A549 (cell line): ENCODE measurements at regions not wholly inside any gene's neighbourhood (a gene's known extent, or its start where the extent isn't known, plus 50 kb on each side); places are given as distances from the start of the nearest gene placed in this dataset.

Source experiments
- ATAC-seq, 2 experiments: fragments of 200-7000 bp in 1 of 2; fragments of >200 bp in 1 of 2; cut with Nextera tagmentation in 1 of 2; cut with Tn5 transposase in 1 of 2; 3 replicates each; pipeline versions ENCODE4 v1.8.0 to v1.9.1; 2018 to 2020; ENCODE audit warnings: mild to moderate bottlenecking in 1 of 2, moderate library complexity in 1 of 2
- CTCF ChIA-PET: fragments of 300-600 bp; sonication (Branson Sonifier 250); formaldehyde crosslinking; extraction: SDS; loops from one replicate; lab custom pipeline; 2021; ENCODE audit warnings: antibody characterized with exemption, inconsistent platforms; lab: Yijun Ruan, JAX
- POLR2A ChIA-PET: fragments of 350-600 bp; formaldehyde crosslinking; extraction: SDS; loops from one replicate; lab custom pipeline; 2021; ENCODE audit warnings: antibody characterized with exemption, inconsistent platforms; lab: Yijun Ruan, JAX
- DNase-seq, 2 experiments: peaks; one replicate each; pipeline versions ENCODE4 v3.0.0 to v3.0.0-alpha.2; 2011 to 2016; ENCODE audit warnings: low read depth in 1 of 2, low spot score in 1 of 2
- FAIRE-seq: peaks from 2 replicates; lab custom pipeline; 2011; peaks lifted over from hg19 to GRCh38; lab: Jason Lieb, UNC
- H3K27ac ChIP-seq, 2 experiments: fragments of >200 bp; sonication (Bioruptor Twin); formaldehyde crosslinking; 3 replicates each; pipeline ENCODE4 v1.5.1; 2016 to 2017
- H3K4me1 ChIP-seq: fragments of >200 bp; sonication (Bioruptor Twin); formaldehyde crosslinking; 3 replicates; pipeline ENCODE4 v1.6.1; 2016
- H3K4me2 ChIP-seq: fragments of >200 bp; sonication (Bioruptor Twin); formaldehyde crosslinking; 3 replicates; pipeline ENCODE4 v1.6.1; 2016
- H3K4me3 ChIP-seq: fragments of >200 bp; sonication (Bioruptor Twin); formaldehyde crosslinking; 3 replicates; pipeline ENCODE4 v1.5.1; 2016
- H3K9me3 ChIP-seq: fragments of >200 bp; sonication (Bioruptor Twin); formaldehyde crosslinking; 3 replicates; pipeline ENCODE4 v1.6.1; 2016
- ATOH8 ChIP-seq: fragments of 250-450 bp; sonication (Bioruptor Pico); IDR thresholded peaks from 2 replicates; pipeline ENCODE4 v1.5.0; 2020; ENCODE audit warnings: low read depth, mild to moderate bottlenecking, moderate library complexity
- BHLHE40 ChIP-seq: IDR thresholded peaks from 2 replicates; pipeline ENCODE4 v1.6.1; 2012; ENCODE audit warnings: low read depth, low read length, inconsistent platforms
- CBX8 ChIP-seq: fragments of 200-600 bp; sonication (generic); IDR thresholded peaks from 2 replicates; pipeline ENCODE4 v1.6.1; 2016
- CHD2 ChIP-seq: fragments of 150-350 bp; IDR thresholded peaks from 2 replicates; pipeline ENCODE4 v1.6.1; 2014; ENCODE audit warnings: low read length; ENCODE audit not compliant: partially characterized antibody
- CHD4 ChIP-seq: fragments of 200-600 bp; sonication (generic); IDR thresholded peaks from 2 replicates; pipeline ENCODE4 v1.6.1; 2016; ENCODE audit warnings: antibody characterized with exemption, mild to moderate bottlenecking, borderline replicate concordance
- FOSL2 ChIP-seq, 2 experiments: fragments of 450-650 bp in 1 of 2; fragments of >200 bp in 1 of 2; sonication (Bioruptor Twin) in 1 of 2; formaldehyde crosslinking; IDR thresholded peaks; 2 replicates each; pipeline versions ENCODE4 v1.5.0 to v1.6.1; 2016 to 2020; ENCODE audit warnings: mild to moderate bottlenecking in 1 of 2, moderate library complexity in 1 of 2
- FOXS1 ChIP-seq: fragments of 250-450 bp; sonication (Bioruptor Pico); IDR thresholded peaks from 2 replicates; pipeline ENCODE4 v1.5.0; 2020; ENCODE audit warnings: mild to moderate bottlenecking, moderate library complexity
- GATA3 ChIP-seq: IDR thresholded peaks from 2 replicates; pipeline ENCODE4 v1.6.1; 2012; ENCODE audit warnings: borderline replicate concordance
- HEYL ChIP-seq: fragments of 250-450 bp; sonication (Bioruptor Pico); IDR thresholded peaks from 2 replicates; pipeline ENCODE4 v1.8.0; 2021; ENCODE audit warnings: mild to moderate bottlenecking, moderate library complexity
- HOXA7 ChIP-seq: fragments of 250-450 bp; sonication (Bioruptor Pico); IDR thresholded peaks from 2 replicates; pipeline ENCODE4 v1.5.0; 2020; ENCODE audit warnings: mild to moderate bottlenecking, moderate library complexity
- JUN ChIP-seq, 2 experiments: fragments of >200 bp; sonication (Bioruptor Twin); formaldehyde crosslinking; IDR thresholded peaks; 2 replicates in 1 of 2; 3 replicates in 1 of 2; pipeline ENCODE4 v1.6.1; 2016 to 2017
- KDM5A ChIP-seq: fragments of 200-600 bp; sonication (generic); IDR thresholded peaks from 2 replicates; pipeline ENCODE4 v1.6.1; 2016; ENCODE audit warnings: antibody characterized with exemption, mild to moderate bottlenecking
- NPAS2 ChIP-seq: fragments of 250-450 bp; sonication (Bioruptor Pico); IDR thresholded peaks from 2 replicates; pipeline ENCODE4 v1.8.0; 2022; ENCODE audit warnings: mild to moderate bottlenecking, moderate library complexity, borderline replicate concordance
- NR3C1 ChIP-seq: fragments of >200 bp; sonication (Bioruptor Twin); formaldehyde crosslinking; IDR thresholded peaks from 3 replicates; pipeline ENCODE4 v1.6.1; 2017
- POLR2A ChIP-seq: IDR thresholded peaks from 2 replicates; pipeline ENCODE4 v1.6.1; 2012; ENCODE audit warnings: mild to moderate bottlenecking, low read length
- RNF2 ChIP-seq: fragments of 200-600 bp; sonication (generic); IDR thresholded peaks from 2 replicates; pipeline ENCODE4 v1.6.1; 2016; ENCODE audit warnings: low read depth, mild to moderate bottlenecking, antibody characterized with exemption, moderate library complexity, borderline replicate concordance
- TFCP2L1 ChIP-seq: fragments of 250-450 bp; sonication (Bioruptor Pico); IDR thresholded peaks from 2 replicates; pipeline ENCODE4 v1.5.0; 2021; ENCODE audit warnings: mild to moderate bottlenecking
- ZFP36 ChIP-seq: fragments of 450-650 bp; IDR thresholded peaks from 2 replicates; pipeline ENCODE4 v1.6.1; 2014; ENCODE audit warnings: borderline replicate concordance; ENCODE audit not compliant: partially characterized antibody
- ZSCAN20 ChIP-seq: fragments of 250-450 bp; sonication (Bioruptor Pico); IDR thresholded peaks from 2 replicates; pipeline ENCODE4 v1.8.0; 2022; ENCODE audit warnings: mild to moderate bottlenecking, moderate library complexity
- WGBS: methylation state at CpG from one replicate; pipeline ENCODE4 v1.1.6; 2017; ENCODE audit errors: missing lambda C conversion rate; 5-methylcytosine and 5-hydroxymethylcytosine counted together
- TF ChIP-seq, protein P1 (sequence below): fragments of >200 bp; sonication (Bioruptor Twin); formaldehyde crosslinking; IDR thresholded peaks from 3 replicates; pipeline ENCODE4 v1.6.1; 2016
- TF ChIP-seq, protein P2 (sequence below): IDR thresholded peaks from 2 replicates; pipeline ENCODE4 v1.6.1; 2012
- TF ChIP-seq, protein P3 (sequence below): fragments of 150-350 bp; IDR thresholded peaks from 2 replicates; pipeline ENCODE4 v1.6.1; 2014; ENCODE audit warnings: low read depth, mild to moderate bottlenecking, low read length
- TF ChIP-seq, protein P4 (sequence below): fragments of 250-450 bp; sonication (Bioruptor Pico); IDR thresholded peaks from 2 replicates; pipeline ENCODE4 v1.5.0; 2021; ENCODE audit warnings: mild to moderate bottlenecking, moderate library complexity, borderline replicate concordance

DNA sequence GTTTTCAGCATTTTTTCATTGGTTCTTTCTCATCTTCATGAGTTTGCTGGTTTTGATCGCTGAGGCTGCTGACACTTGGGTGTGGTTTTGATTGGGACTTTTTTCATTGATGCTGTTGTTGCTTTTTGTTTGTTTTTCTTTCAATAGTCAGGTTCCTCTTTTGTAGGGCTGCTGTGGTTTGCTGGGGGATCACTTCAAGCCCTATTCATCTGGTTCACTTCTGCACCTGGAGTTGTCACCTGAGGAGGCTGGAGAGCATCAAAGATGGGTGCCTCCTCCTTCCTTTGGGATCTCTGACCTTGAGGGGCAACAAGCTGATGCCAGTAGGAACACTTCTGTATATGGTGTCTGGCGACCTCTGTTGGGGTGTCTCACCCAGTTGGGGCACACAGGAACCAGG lies 1279.9 kb upstream of the TMPRSS15 start:
- no peak for FAIRE-seq

GRCh38 chr21:19684328-19684727 lies 1280.7 kb upstream of the TMPRSS15 start:
- Histone ChIP-seq H3K9me3 (no peaks in the 10 kb centered on the region), H3K27ac (no peak overlapping the region), H3K4me1 (no peaks in the 10 kb centered on the region), H3K4me3 (no peak overlapping the region), H3K4me2 (no peak overlapping the region)
- DNase-seq: no peak
- TF ChIP-seq BHLHE40: no peak
- no peak for TF ChIP-seq HOXA7 (CRISPR knock-in tag)
- WGBS: 6% methylated on average over 3 of the region's 4 CpGs
- ChIA-PET POLR2A (no interaction called here), CTCF (no interaction called here)
- ATAC-seq: no peak
- no peak for FAIRE-seq

More for the DNA sequence above, 1279.9 kb upstream of the TMPRSS15 start:
- Histone ChIP-seq H3K4me1 (no peaks in the 10 kb centered on the region), H3K9me3 (no peaks in the 10 kb centered on the region), H3K4me2 (no peak overlapping the region), H3K27ac (no peak overlapping the region), H3K4me3 (no peak overlapping the region)
- 0% methylated on average over 1 of the region's 2 CpGs for WGBS
- ATAC-seq (no peak), DNase-seq (no peak)
- ChIA-PET CTCF (no interaction called here), POLR2A (no interaction called here)
- TF ChIP-seq TFCP2L1 (CRISPR knock-in tag): no peak
- TF ChIP-seq, protein P1, sequence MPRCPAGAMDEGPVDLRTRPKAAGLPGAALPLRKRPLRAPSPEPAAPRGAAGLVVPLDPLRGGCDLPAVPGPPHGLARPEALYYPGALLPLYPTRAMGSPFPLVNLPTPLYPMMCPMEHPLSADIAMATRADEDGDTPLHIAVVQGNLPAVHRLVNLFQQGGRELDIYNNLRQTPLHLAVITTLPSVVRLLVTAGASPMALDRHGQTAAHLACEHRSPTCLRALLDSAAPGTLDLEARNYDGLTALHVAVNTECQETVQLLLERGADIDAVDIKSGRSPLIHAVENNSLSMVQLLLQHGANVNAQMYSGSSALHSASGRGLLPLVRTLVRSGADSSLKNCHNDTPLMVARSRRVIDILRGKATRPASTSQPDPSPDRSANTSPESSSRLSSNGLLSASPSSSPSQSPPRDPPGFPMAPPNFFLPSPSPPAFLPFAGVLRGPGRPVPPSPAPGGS: no peak

- Histone ChIP-seq H3K4me2 (no peak overlapping the region), H3K27ac (no peak overlapping the region), H3K9me3 (no peaks in the 10 kb centered on the region), H3K4me3 (no peak overlapping the region), H3K4me1 (no peaks in the 10 kb centered on the region)
- DNase-seq: no peak
- POLR2A ChIA-PET: no interaction called here
- no peak for ATAC-seq
- CTCF ChIA-PET: no interaction called here
- TF ChIP-seq, protein P2, sequence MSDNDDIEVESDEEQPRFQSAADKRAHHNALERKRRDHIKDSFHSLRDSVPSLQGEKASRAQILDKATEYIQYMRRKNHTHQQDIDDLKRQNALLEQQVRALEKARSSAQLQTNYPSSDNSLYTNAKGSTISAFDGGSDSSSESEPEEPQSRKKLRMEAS: no peak
- TF ChIP-seq ATOH8 (no peak), POLR2A (no peak), ZSCAN20 (CRISPR knock-in tag) (no peak), FOXS1 (no peak), KDM5A (no peak), NR3C1 (no peak)
- FAIRE-seq: no peak
Observed at GRCh38 chr21:19692231-19692630, 1288.6 kb upstream of the TMPRSS15 start.

DNA sequence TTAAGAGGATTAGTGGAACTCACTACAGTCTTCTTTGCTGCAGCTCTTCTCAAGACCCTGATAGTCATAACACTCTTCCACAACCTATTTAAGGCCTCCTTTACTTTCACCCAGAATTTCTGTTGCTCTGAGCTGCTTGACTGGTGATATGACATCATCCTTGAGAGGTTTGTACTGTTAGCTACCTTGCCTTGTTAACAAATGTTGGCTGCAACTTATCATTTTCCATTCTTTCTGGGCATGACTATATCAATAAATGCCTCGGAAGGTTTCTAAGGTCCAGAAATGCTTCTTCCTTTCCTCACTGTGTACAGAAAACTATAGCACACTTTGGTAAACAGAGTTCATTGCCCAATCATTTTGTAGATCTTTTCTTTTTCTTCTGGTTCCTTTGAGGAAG lies 1292.2 kb upstream of the TMPRSS15 start:
- CTCF ChIA-PET: no interaction called here
- POLR2A ChIA-PET: no interaction called here
- DNase-seq (no peak), ATAC-seq (no peak), FAIRE-seq (no peak)
- Histone ChIP-seq H3K9me3 (no peaks in the 10 kb centered on the region), H3K27ac (no peak overlapping the region), H3K4me2 (no peak overlapping the region), H3K4me1 (no peaks in the 10 kb centered on the region), H3K4me3 (no peak overlapping the region)
- TF ChIP-seq BHLHE40 (no peak), JUN (IDR thresholded peaks at IDR 0.05) (no peak), POLR2A (no peak)
- TF ChIP-seq, protein P3, sequence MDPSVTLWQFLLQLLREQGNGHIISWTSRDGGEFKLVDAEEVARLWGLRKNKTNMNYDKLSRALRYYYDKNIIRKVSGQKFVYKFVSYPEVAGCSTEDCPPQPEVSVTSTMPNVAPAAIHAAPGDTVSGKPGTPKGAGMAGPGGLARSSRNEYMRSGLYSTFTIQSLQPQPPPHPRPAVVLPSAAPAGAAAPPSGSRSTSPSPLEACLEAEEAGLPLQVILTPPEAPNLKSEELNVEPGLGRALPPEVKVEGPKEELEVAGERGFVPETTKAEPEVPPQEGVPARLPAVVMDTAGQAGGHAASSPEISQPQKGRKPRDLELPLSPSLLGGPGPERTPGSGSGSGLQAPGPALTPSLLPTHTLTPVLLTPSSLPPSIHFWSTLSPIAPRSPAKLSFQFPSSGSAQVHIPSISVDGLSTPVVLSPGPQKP: no peak
- TF ChIP-seq, protein P2: no peak
- WGBS: 5% methylated on average over 1 of the region's 1 CpG

- Histone ChIP-seq H3K27ac (no peak overlapping the region), H3K4me3 (no peak overlapping the region), H3K4me1 (no peaks in the 10 kb centered on the region), H3K4me2 (no peak overlapping the region), H3K9me3 (no peaks in the 10 kb centered on the region)
- DNase-seq (no peak), ATAC-seq (no peak), FAIRE-seq (no peak)
- CTCF ChIA-PET: no interaction called here
- POLR2A ChIA-PET: no interaction called here
- TF ChIP-seq HEYL (CRISPR knock-in tag) (no peak), TFCP2L1 (CRISPR knock-in tag) (no peak), ZSCAN20 (CRISPR knock-in tag) (no peak), GATA3 (no peak), CHD4 (no peak), RNF2 (no peak), CBX8 (no peak), JUN (IDR thresholded peaks at IDR 0.05) (no peak), NPAS2 (CRISPR knock-in tag) (no peak), CHD2 (no peak), ZFP36 (no peak), FOSL2 (IDR thresholded peaks at IDR 0.05) (no peak), FOSL2 (CRISPR knock-in tag; IDR thresholded peaks at IDR 0.05) (no peak)
- TF ChIP-seq, protein P2: no peak
- TF ChIP-seq, protein P4, sequence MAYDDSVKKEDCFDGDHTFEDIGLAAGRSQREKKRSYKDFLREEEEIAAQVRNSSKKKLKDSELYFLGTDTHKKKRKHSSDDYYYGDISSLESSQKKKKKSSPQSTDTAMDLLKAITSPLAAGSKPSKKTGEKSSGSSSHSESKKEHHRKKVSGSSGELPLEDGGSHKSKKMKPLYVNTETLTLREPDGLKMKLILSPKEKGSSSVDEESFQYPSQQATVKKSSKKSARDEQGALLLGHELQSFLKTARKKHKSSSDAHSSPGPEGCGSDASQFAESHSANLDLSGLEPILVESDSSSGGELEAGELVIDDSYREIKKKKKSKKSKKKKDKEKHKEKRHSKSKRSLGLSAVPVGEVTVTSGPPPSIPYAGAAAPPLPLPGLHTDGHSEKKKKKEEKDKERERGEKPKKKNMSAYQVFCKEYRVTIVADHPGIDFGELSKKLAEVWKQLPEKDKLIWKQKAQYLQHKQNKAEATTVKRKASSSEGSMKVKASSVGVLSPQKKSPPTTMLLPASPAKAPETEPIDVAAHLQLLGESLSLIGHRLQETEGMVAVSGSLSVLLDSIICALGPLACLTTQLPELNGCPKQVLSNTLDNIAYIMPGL (CRISPR knock-in tag): no peak
Observed at GRCh38 chr21:19700476-19700875, 1296.9 kb upstream of the TMPRSS15 start.
